GM12878 (cell line): ENCODE measurements at regions not wholly inside any gene's neighbourhood (a gene's known extent, or its start where the extent isn't known, plus 50 kb on each side); places are given as distances from the start of the nearest gene placed in this dataset.

Experiments
- ATAC-seq: fragments of 200-7000 bp; cut with Tn5 transposase; 3 replicates; pipeline ENCODE4 v1.9.1; 2020; ENCODE audit warnings: mild to moderate bottlenecking, moderate library complexity
- BruUV-seq: library from RNA; stranded (reverse); fragments of 400-500 nt; replicated peaks from 2 replicates; lab custom pipeline; 2021; lab: Mats Ljungman, UMichigan
- CTCF ChIA-PET: fragments of 300-600 bp; sonication (Branson Sonifier 250); formaldehyde crosslinking; extraction: SDS; loops from one replicate; lab custom pipeline; 2021; ENCODE audit warnings: inconsistent platforms; lab: Yijun Ruan, JAX
- POLR2A ChIA-PET: fragments of 350-600 bp; formaldehyde crosslinking; extraction: SDS; loops from one replicate; lab custom pipeline; 2021; ENCODE audit warnings: inconsistent platforms; lab: Charles Lee
- RAD21 ChIA-PET: fragments of 300-600 bp; sonication (Branson Sonifier 250); formaldehyde crosslinking; loops from one replicate; lab custom pipeline; 2023; ENCODE audit warnings: antibody characterized with exemption; ENCODE audit not compliant: unreplicated experiment; lab: Charles Lee
- SMC1A ChIA-PET: fragments of 300-600 bp; sonication (Branson Sonifier 250); formaldehyde crosslinking; loops from one replicate; lab custom pipeline; 2023; ENCODE audit not compliant: unreplicated experiment, uncharacterized antibody; lab: Charles Lee
- DNase-seq: peaks from one replicate; pipeline ENCODE4 v3.0.0-alpha.2; 2011; ENCODE audit warnings: low read depth, low spot score
- FAIRE-seq: peaks from 3 replicates; lab custom pipeline; 2011; peaks lifted over from hg19 to GRCh38; lab: Jason Lieb, UNC
- H2AFZ ChIP-seq: 2 replicates; pipeline ENCODE4 v1.6.0; 2011; ENCODE audit warnings: low read depth, low read length, control low read depth; ENCODE audit not compliant: control insufficient read depth
- H3K27ac ChIP-seq: 2 replicates; pipeline ENCODE4 v1.5.1; 2011; ENCODE audit warnings: control low read depth; ENCODE audit not compliant: control insufficient read depth, insufficient read depth
- H3K27me3 ChIP-seq, 2 experiments: replicated peaks in 1 of 2; 2 replicates each; pipeline versions ENCODE4 v1.6.0 to v1.6.1; 2011; ENCODE audit warnings: low read length in 1 of 2; ENCODE audit not compliant: control insufficient read depth in 2 of 2, insufficient read depth in 2 of 2
- H3K36me3 ChIP-seq, 2 experiments: 2 replicates each; pipeline ENCODE4 v1.5.1; 2011; ENCODE audit warnings: low read length in 1 of 2; ENCODE audit not compliant: control insufficient read depth in 2 of 2, insufficient read depth in 2 of 2
- H3K4me1 ChIP-seq: 2 replicates; pipeline ENCODE4 v1.6.1; 2011; ENCODE audit warnings: mild to moderate bottlenecking, low read length, moderate library complexity, mixed read lengths; ENCODE audit not compliant: control insufficient read depth, insufficient read depth
- H3K4me2 ChIP-seq: 2 replicates; pipeline ENCODE4 v1.6.0; 2011; ENCODE audit warnings: control low read depth; ENCODE audit not compliant: control insufficient read depth, insufficient read depth
- H3K4me3 ChIP-seq: fragments of 200-600 bp; sonication (generic); 2 replicates; pipeline ENCODE4 v1.5.1; 2016
- H3K79me2 ChIP-seq: 2 replicates; pipeline ENCODE4 v1.6.0; 2011; ENCODE audit warnings: low read length; ENCODE audit not compliant: control insufficient read depth, insufficient read depth
- H3K9ac ChIP-seq: 2 replicates; pipeline ENCODE4 v1.8.0; 2011; ENCODE audit warnings: low read length, control low read depth, mixed read lengths; ENCODE audit not compliant: control insufficient read depth, insufficient read depth
- H3K9me3 ChIP-seq: replicated peaks from 3 replicates; pipeline ENCODE4 v1.5.1; 2011; ENCODE audit warnings: mild to moderate bottlenecking, low read length; ENCODE audit not compliant: control insufficient read depth, insufficient read depth
- H4K20me1 ChIP-seq: 2 replicates; pipeline ENCODE4 v1.6.0; 2011; ENCODE audit not compliant: control insufficient read depth, insufficient read depth
- EZH2 ChIP-seq: IDR thresholded peaks from 2 replicates; pipeline ENCODE4 v1.6.1; 2012; ENCODE audit warnings: low read depth, mild to moderate bottlenecking, control low read depth, inconsistent platforms, low read length, borderline replicate concordance; ENCODE audit not compliant: control insufficient read depth
- NR2C2 ChIP-seq: IDR thresholded peaks from 2 replicates; pipeline ENCODE4 v1.6.1; 2011; ENCODE audit warnings: borderline replicate concordance, low read depth; ENCODE audit not compliant: control insufficient read depth, insufficient read length
- RFX5 ChIP-seq: IDR thresholded peaks from 2 replicates; pipeline ENCODE4 v1.6.1; 2011; ENCODE audit warnings: low read depth, low read length, improper control_type of control experiment
- TAF1 ChIP-seq: IDR thresholded peaks from 2 replicates; pipeline ENCODE4 v1.6.1; 2011; ENCODE audit warnings: mild to moderate bottlenecking, low read depth, low read length, borderline replicate concordance
- WGBS: methylation state at CpG from one replicate; pipeline ENCODE4 v1.1.6; 2016; ENCODE audit warnings: low lambda C conversion rate; ENCODE audit not compliant: insufficient replicate concordance, insufficient coverage; ENCODE audit errors: missing lambda C conversion rate; 5-methylcytosine and 5-hydroxymethylcytosine counted together
- in situ Hi-C: fragments of 300-500 bp; cut with MboI; formaldehyde crosslinking; loops from 9 replicates; pipeline ENCODE4 v1.14.3; 2018; ENCODE audit warnings: mixed read lengths
- intact Hi-C: fragments of 100-400 bp; cut with micrococcal nuclease; formaldehyde crosslinking; loops from one replicate; pipeline ENCODE4 v1.14.2; 2022; ENCODE audit not compliant: unreplicated experiment
- TF ChIP-seq, protein P1 (sequence below): fragments of 450-650 bp; IDR thresholded peaks from 2 replicates; pipeline ENCODE4 v1.6.1; 2017; ENCODE audit warnings: low read depth, mild to moderate bottlenecking, moderate library complexity
- TF ChIP-seq, protein P2 (sequence below): fragments of 450-650 bp; formaldehyde crosslinking; IDR thresholded peaks from 2 replicates; pipeline ENCODE4 v1.4.0; 2020; ENCODE audit warnings: mild to moderate bottlenecking, moderate library complexity

DNA sequence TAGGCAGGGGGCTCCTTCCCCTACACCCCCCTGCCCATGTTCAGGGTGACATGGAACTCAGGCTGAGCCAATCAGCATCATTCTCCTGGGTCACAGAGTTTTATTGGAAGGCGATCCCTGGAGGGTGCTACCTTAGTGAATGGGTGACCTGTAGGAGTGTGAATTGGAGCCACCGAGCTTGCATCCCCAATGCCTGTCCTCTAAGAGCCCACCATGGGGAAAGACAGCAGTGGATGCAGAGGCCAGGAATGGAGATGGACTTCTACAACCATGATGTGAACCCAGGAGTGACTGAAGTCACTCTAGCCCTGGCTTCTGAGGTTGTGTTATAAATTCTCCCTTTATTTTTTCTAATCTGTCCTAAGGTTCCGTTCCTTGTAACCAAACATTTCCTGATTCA, 89.4 kb downstream of the CCDC71L start (continued):
- TF ChIP-seq, protein P1, sequence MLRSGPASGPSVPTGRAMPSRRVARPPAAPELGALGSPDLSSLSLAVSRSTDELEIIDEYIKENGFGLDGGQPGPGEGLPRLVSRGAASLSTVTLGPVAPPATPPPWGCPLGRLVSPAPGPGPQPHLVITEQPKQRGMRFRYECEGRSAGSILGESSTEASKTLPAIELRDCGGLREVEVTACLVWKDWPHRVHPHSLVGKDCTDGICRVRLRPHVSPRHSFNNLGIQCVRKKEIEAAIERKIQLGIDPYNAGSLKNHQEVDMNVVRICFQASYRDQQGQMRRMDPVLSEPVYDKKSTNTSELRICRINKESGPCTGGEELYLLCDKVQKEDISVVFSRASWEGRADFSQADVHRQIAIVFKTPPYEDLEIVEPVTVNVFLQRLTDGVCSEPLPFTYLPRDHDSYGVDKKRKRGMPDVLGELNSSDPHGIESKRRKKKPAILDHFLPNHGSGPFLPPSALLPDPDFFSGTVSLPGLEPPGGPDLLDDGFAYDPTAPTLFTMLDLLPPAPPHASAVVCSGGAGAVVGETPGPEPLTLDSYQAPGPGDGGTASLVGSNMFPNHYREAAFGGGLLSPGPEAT, result no peak
- TF ChIP-seq, protein P2, sequence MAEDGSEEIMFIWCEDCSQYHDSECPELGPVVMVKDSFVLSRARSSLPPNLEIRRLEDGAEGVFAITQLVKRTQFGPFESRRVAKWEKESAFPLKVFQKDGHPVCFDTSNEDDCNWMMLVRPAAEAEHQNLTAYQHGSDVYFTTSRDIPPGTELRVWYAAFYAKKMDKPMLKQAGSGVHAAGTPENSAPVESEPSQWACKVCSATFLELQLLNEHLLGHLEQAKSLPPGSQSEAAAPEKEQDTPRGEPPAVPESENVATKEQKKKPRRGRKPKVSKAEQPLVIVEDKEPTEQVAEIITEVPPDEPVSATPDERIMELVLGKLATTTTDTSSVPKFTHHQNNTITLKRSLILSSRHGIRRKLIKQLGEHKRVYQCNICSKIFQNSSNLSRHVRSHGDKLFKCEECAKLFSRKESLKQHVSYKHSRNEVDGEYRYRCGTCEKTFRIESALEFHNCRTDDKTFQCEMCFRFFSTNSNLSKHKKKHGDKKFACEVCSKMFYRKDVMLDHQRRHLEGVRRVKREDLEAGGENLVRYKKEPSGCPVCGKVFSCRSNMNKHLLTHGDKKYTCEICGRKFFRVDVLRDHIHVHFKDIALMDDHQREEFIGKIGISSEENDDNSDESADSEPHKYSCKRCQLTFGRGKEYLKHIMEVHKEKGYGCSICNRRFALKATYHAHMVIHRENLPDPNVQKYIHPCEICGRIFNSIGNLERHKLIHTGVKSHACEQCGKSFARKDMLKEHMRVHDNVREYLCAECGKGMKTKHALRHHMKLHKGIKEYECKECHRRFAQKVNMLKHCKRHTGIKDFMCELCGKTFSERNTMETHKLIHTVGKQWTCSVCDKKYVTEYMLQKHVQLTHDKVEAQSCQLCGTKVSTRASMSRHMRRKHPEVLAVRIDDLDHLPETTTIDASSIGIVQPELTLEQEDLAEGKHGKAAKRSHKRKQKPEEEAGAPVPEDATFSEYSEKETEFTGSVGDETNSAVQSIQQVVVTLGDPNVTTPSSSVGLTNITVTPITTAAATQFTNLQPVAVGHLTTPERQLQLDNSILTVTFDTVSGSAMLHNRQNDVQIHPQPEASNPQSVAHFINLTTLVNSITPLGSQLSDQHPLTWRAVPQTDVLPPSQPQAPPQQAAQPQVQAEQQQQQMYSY (CRISPR knock-in tag), result no peak

DNA sequence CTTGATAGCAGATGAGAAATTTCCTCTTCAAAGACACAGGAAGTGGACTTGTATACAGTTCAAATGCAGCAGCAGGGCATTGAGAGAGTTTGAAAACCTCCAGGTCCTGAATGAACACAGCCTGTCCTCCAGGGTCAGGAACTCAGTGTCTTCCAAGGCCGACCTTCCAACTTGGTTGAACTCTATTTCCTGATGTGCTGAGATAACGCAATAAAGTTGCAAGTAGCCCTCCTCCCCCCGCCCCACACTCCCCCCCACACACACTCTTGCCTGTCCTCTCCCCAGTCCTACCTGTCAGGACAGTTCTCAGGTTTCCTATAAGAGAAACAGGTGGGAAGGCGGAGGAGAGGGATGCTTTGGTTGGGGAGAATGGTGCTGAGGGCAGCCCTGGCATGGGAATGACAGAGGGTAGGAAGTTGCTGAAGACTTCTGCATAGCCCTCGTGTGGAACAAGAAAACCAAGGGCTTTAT, 90.0 kb downstream of the CCDC71L start:
- RAD21 ChIA-PET, result no interaction called here
- no peak for DNase-seq
- Histone ChIP-seq H2AFZ (no peak overlapping the region), H3K4me1 (no peaks in the 10 kb centered on the region), H3K79me2 (no peaks in the 10 kb centered on the region), H3K36me3 (no peaks in the 10 kb centered on the region), H3K27me3 (no peaks in the 10 kb centered on the region), H3K27ac (no peak overlapping the region), H4K20me1 (no peaks in the 10 kb centered on the region), H3K9me3 (no peaks in the 10 kb centered on the region), H3K4me2 (no peak overlapping the region), H3K9ac (no peak overlapping the region), H3K4me3 (no peak overlapping the region)
- WGBS, result 13% methylated on average over 4 of the region's 5 CpGs
- SMC1A ChIA-PET, result no interaction called here
- in situ Hi-C loops, result no loop called here
- CTCF ChIA-PET, result interaction anchor here (1.4 kb wide), 1 partner anchor 58 kb away, joined by 3 read pairs; no protein-coding TSS in a partner anchor
- intact Hi-C loops, result no loop called here
- FAIRE-seq, result no peak
- ATAC-seq, result no peak
- no TSS peak for BruUV-seq
- TF ChIP-seq NR2C2 (no peak), TAF1 (no peak), EZH2 (no peak), RFX5 (no peak)
- POLR2A ChIA-PET, result no interaction called here
